ENCODE measurements at regions not wholly inside any gene's neighbourhood (a gene's known extent, or its start where the extent isn't known, plus 50 kb on each side); places are given as distances from the start of the nearest gene placed in this dataset.
"Not testable (repeated sequence)": the region's sequence is repeated elsewhere in the genome, so short reads cannot be mapped to it uniquely, and the experiment has no call there.

GRCh38 chr12:104906695-104907094 lies 51.4 kb downstream of the SLC41A2 start:
- DNase-seq, result no peak

GRCh38 chr12:104905446-104905845 lies 52.6 kb downstream of the SLC41A2 start:
- DNase-seq, result not testable (repeated sequence)

GRCh38 chr12:104903648-104904423 lies 54.3 kb downstream of the SLC41A2 start:
- DNase-seq, result no peak

- DNase-seq, result no peak
Measured at GRCh38 chr12:104902125-104902524, 56.0 kb downstream of the SLC41A2 start.

GRCh38 chr12:104896710-104897109 lies 61.4 kb downstream of the SLC41A2 start:
- DNase-seq, result no peak

- DNase-seq, result no peak
Measured at GRCh38 chr12:104896146-104896545, 61.9 kb downstream of the SLC41A2 start.

- DNase-seq, result no peak
Measured at GRCh38 chr12:104895415-104895814, 62.7 kb downstream of the SLC41A2 start.

GRCh38 chr12:104890476-104891096 lies 67.5 kb downstream of the SLC41A2 start:
- peak; percentile 28 to 41 for DNase-seq

- no peak for DNase-seq
Measured at GRCh38 chr12:104889735-104890134, 68.4 kb downstream of the SLC41A2 start.

- no peak for DNase-seq
Measured at GRCh38 chr12:104888892-104889291, 69.2 kb downstream of the SLC41A2 start.

- no peak for DNase-seq
Measured at GRCh38 chr12:104888481-104888880, 69.6 kb downstream of the SLC41A2 start.

GRCh38 chr12:104887452-104887851 lies 70.6 kb downstream of the SLC41A2 start:
- no peak for DNase-seq

- no peak for DNase-seq
Measured at GRCh38 chr12:104886418-104887401, 71.4 kb downstream of the SLC41A2 start.

GRCh38 chr12:104878858-104879257 lies 79.2 kb downstream of the SLC41A2 start:
- not testable (repeated sequence) for DNase-seq

GRCh38 chr12:104877103-104877705 lies 80.9 kb downstream of the SLC41A2 start:
- peak in 1 of 2 experiments; percentile 23 for DNase-seq

- no peak for DNase-seq
Measured at GRCh38 chr12:104873374-104873773, 84.7 kb downstream of the SLC41A2 start.

GRCh38 chr12:104870797-104871196 lies 87.3 kb downstream of the SLC41A2 start:
- no peak for DNase-seq

GRCh38 chr12:104866291-104866690 lies 91.8 kb downstream of the SLC41A2 start:
- DNase-seq, result no peak

- DNase-seq, result no peak
Measured at GRCh38 chr12:104865080-104865479, 93.0 kb downstream of the SLC41A2 start.

GRCh38 chr12:104864668-104865067 lies 93.4 kb downstream of the SLC41A2 start:
- DNase-seq, result no peak

GRCh38 chr12:104863296-104863948 lies 94.7 kb downstream of the SLC41A2 start:
- no peak for DNase-seq

Data from activated T-cell treated with anti-CD3 and anti-CD28 coated beads, Interleukin-2, amount 50 U/mL, for 48 hours (primary cell).